Mesendoderm (in vitro differentiated cells): ENCODE measurements at regions not wholly inside any gene's neighbourhood (a gene's known extent, or its start where the extent isn't known, plus 50 kb on each side); places are given as distances from the start of the nearest gene placed in this dataset.

ENCODE experiments used
- DNase-seq: peaks from one replicate; pipeline ENCODE4 v3.0.0; 2013
- H2AK5ac ChIP-seq: 2 replicates; pipeline ENCODE4 v1.6.1; 2013; ENCODE audit warnings: low read length, inconsistent platforms
- H2BK120ac ChIP-seq: 2 replicates; pipeline ENCODE4 v1.6.1; 2013; ENCODE audit warnings: low read depth, mild to moderate bottlenecking, low read length, moderate library complexity, mixed read lengths
- H2BK15ac ChIP-seq: replicated peaks from 2 replicates; pipeline ENCODE4 v1.6.1; 2013; ENCODE audit warnings: low read depth, mild to moderate bottlenecking, moderate library complexity
- H2BK5ac ChIP-seq: 2 replicates; pipeline ENCODE4 v1.6.1; 2013; ENCODE audit warnings: low read length, inconsistent platforms
- H3K18ac ChIP-seq: 2 replicates; pipeline ENCODE4 v1.6.1; 2013; ENCODE audit warnings: mild to moderate bottlenecking, low read length, mixed read lengths
- H3K23ac ChIP-seq: one replicate; pipeline ENCODE4 v1.6.1; 2013; ENCODE audit warnings: low read length
- H3K27ac ChIP-seq: 2 replicates; pipeline ENCODE4 v1.5.1; 2013; ENCODE audit warnings: low read depth, mild to moderate bottlenecking, inconsistent platforms, low read length, moderate library complexity
- H3K27me3 ChIP-seq: 2 replicates; pipeline ENCODE4 v1.6.1; 2013; ENCODE audit warnings: low read length, control low read depth, mild to moderate bottlenecking, inconsistent platforms; ENCODE audit not compliant: insufficient read depth, poor library complexity
- H3K36me3 ChIP-seq: 2 replicates; pipeline ENCODE4 v1.6.1; 2013; ENCODE audit warnings: low read length, inconsistent platforms; ENCODE audit not compliant: control insufficient read depth, insufficient read depth
- H3K4ac ChIP-seq: one replicate; pipeline ENCODE4 v1.6.1; 2013; ENCODE audit warnings: low read depth, mild to moderate bottlenecking, low read length, moderate library complexity
- H3K4me1 ChIP-seq: 2 replicates; pipeline ENCODE4 v1.6.1; 2013; ENCODE audit warnings: low read depth, low read length, inconsistent platforms; ENCODE audit not compliant: control insufficient read depth
- H3K4me2 ChIP-seq: 2 replicates; pipeline ENCODE4 v1.6.1; 2013; ENCODE audit warnings: low read length
- H3K4me3 ChIP-seq: 2 replicates; pipeline ENCODE4 v1.5.1; 2013; ENCODE audit warnings: mild to moderate bottlenecking, low read length
- H3K56ac ChIP-seq: one replicate; pipeline ENCODE4 v1.6.1; 2013; ENCODE audit warnings: low read length
- H3K79me1 ChIP-seq: 2 replicates; pipeline ENCODE4 v1.6.1; 2013; ENCODE audit warnings: low read length, inconsistent platforms
- H3K79me2 ChIP-seq: 2 replicates; pipeline ENCODE4 v1.6.1; 2013; ENCODE audit warnings: mild to moderate bottlenecking, low read length; ENCODE audit not compliant: control insufficient read depth, insufficient read depth
- H3K9ac ChIP-seq: 2 replicates; pipeline ENCODE4 v1.6.1; 2013; ENCODE audit warnings: low read length, inconsistent platforms
- H4K5ac ChIP-seq: one replicate; pipeline ENCODE4 v1.6.1; 2013; ENCODE audit warnings: low read length
- H4K8ac ChIP-seq: one replicate; pipeline ENCODE4 v1.6.1; 2013; ENCODE audit warnings: low read depth, mild to moderate bottlenecking, control low read depth, low read length, moderate library complexity
- WGBS: extraction: QIAGEN DNeasy Blood & Tissue Kit; methylation state at CpG from one replicate; pipeline ENCODE4 v1.1.7; 2013; ENCODE audit warnings: low lambda C conversion rate, missing lambda C conversion rate; ENCODE audit not compliant: insufficient coverage; ENCODE audit errors: extremely low coverage; 5-methylcytosine and 5-hydroxymethylcytosine counted together

GRCh38 chr9:80369641-80370040, 797.9 kb downstream of the TLE4 start:
- Histone ChIP-seq H3K9ac (no peak overlapping the region), H3K56ac (no peak overlapping the region), H3K27me3 (no peaks in the 10 kb centered on the region), H2BK15ac (no peak overlapping the region), H3K23ac (no peak overlapping the region), H2AK5ac (no peak overlapping the region), H3K4ac (no peak overlapping the region), H3K27ac (no peak overlapping the region), H3K18ac (no peak overlapping the region), H3K79me2 (no peaks in the 10 kb centered on the region), H3K4me2 (no peak overlapping the region), H2BK120ac (no peak overlapping the region), H4K5ac (no peak overlapping the region), H3K79me1 (no peaks in the 10 kb centered on the region), H4K8ac (no peak overlapping the region), H2BK5ac (no peak overlapping the region), H3K4me3 (no peak overlapping the region), H3K4me1 (no peaks in the 10 kb centered on the region), H3K36me3 (no peaks in the 10 kb centered on the region)
- no peak for DNase-seq
- WGBS: no CpG with 5 or more reads among the region's 2 CpGs

- H3K27me3 ChIP-seq: no peaks in the 10 kb centered on the region
- H3K4me3 ChIP-seq: no peak overlapping the region
- H3K36me3 ChIP-seq: no peaks in the 10 kb centered on the region
- no peak overlapping the region for H2AK5ac ChIP-seq
- no peak overlapping the region for H3K9ac ChIP-seq
- H3K56ac ChIP-seq: no peak overlapping the region
- DNase-seq: no peak
- no peak overlapping the region for H2BK5ac ChIP-seq
- H3K27ac ChIP-seq: no peak overlapping the region
- H3K79me1 ChIP-seq: no peaks in the 10 kb centered on the region
- H3K4me2 ChIP-seq: no peak overlapping the region
- no peak overlapping the region for H3K4ac ChIP-seq
- H3K18ac ChIP-seq: no peak overlapping the region
- H3K23ac ChIP-seq: no peak overlapping the region
- no peaks in the 10 kb centered on the region for H3K79me2 ChIP-seq
- H3K4me1 ChIP-seq: no peaks in the 10 kb centered on the region
- H4K5ac ChIP-seq: no peak overlapping the region
- H2BK15ac ChIP-seq: no peak overlapping the region
- no peak overlapping the region for H4K8ac ChIP-seq
- WGBS: no CpG with 5 or more reads among the region's 2 CpGs
- H2BK120ac ChIP-seq: no peak overlapping the region
These were observed 794.9 kb downstream of the TLE4 start for GRCh38 chr9:80366626-80367025.

- Histone ChIP-seq H3K4me2 (no peak overlapping the region), H3K23ac (no peak overlapping the region), H3K56ac (no peak overlapping the region), H2BK5ac (no peak overlapping the region), H2BK120ac (no peak overlapping the region), H4K5ac (no peak overlapping the region), H3K79me1 (no peaks in the 10 kb centered on the region), H4K8ac (no peak overlapping the region), H3K9ac (no peak overlapping the region), H3K4me3 (no peak overlapping the region), H2BK15ac (no peak overlapping the region), H3K79me2 (no peaks in the 10 kb centered on the region), H3K4me1 (no peaks in the 10 kb centered on the region), H3K18ac (no peak overlapping the region), H3K27ac (no peak overlapping the region), H3K27me3 (no peaks in the 10 kb centered on the region), H3K4ac (no peak overlapping the region), H2AK5ac (no peak overlapping the region), H3K36me3 (no peaks in the 10 kb centered on the region)
- DNase-seq: no peak
- WGBS: no CpG with 5 or more reads among the region's 35 CpGs
These were observed 788.4 kb downstream of the TLE4 start for GRCh38 chr9:80359941-80360881.

GRCh38 chr9:80359291-80359690, 787.5 kb downstream of the TLE4 start:
- no CpG with 5 or more reads among the region's 11 CpGs for WGBS
- H3K79me1 ChIP-seq: no peaks in the 10 kb centered on the region
- no peak overlapping the region for H3K4me3 ChIP-seq
- H2AK5ac ChIP-seq: no peak overlapping the region
- DNase-seq: no peak
- H3K9ac ChIP-seq: no peak overlapping the region
- H4K5ac ChIP-seq: no peak overlapping the region
- no peaks in the 10 kb centered on the region for H3K36me3 ChIP-seq
- no peaks in the 10 kb centered on the region for H3K79me2 ChIP-seq
- H3K4me1 ChIP-seq: no peaks in the 10 kb centered on the region
- H3K27me3 ChIP-seq: no peaks in the 10 kb centered on the region
- H2BK5ac ChIP-seq: no peak overlapping the region
- H2BK15ac ChIP-seq: no peak overlapping the region
- H3K23ac ChIP-seq: no peak overlapping the region
- no peak overlapping the region for H3K4ac ChIP-seq
- H3K27ac ChIP-seq: no peak overlapping the region
- no peak overlapping the region for H2BK120ac ChIP-seq
- no peak overlapping the region for H3K56ac ChIP-seq
- H3K18ac ChIP-seq: no peak overlapping the region
- no peak overlapping the region for H3K4me2 ChIP-seq
- no peak overlapping the region for H4K8ac ChIP-seq

GRCh38 chr9:80352967-80353366, 781.2 kb downstream of the TLE4 start:
- Histone ChIP-seq H3K79me1 (no peaks in the 10 kb centered on the region), H3K56ac (no peak overlapping the region), H3K4me3 (no peak overlapping the region), H4K8ac (no peak overlapping the region), H3K4ac (no peak overlapping the region), H3K18ac (no peak overlapping the region), H4K5ac (no peak overlapping the region), H3K23ac (no peak overlapping the region), H3K27ac (no peak overlapping the region), H3K36me3 (no peaks in the 10 kb centered on the region), H3K4me1 (no peaks in the 10 kb centered on the region), H2BK15ac (no peak overlapping the region), H2BK120ac (no peak overlapping the region), H3K4me2 (no peak overlapping the region), H3K27me3 (no peaks in the 10 kb centered on the region), H3K9ac (no peak overlapping the region), H2AK5ac (no peak overlapping the region), H3K79me2 (no peaks in the 10 kb centered on the region), H2BK5ac (no peak overlapping the region)
- no CpG with 5 or more reads among the region's 2 CpGs for WGBS
- DNase-seq: no peak

- H3K4me1 ChIP-seq: no peaks in the 10 kb centered on the region
- no peaks in the 10 kb centered on the region for H3K79me1 ChIP-seq
- H3K79me2 ChIP-seq: no peaks in the 10 kb centered on the region
- no CpG with 5 or more reads among the region's 1 CpG for WGBS
- H3K18ac ChIP-seq: no peak overlapping the region
- H2AK5ac ChIP-seq: no peak overlapping the region
- no peak overlapping the region for H2BK5ac ChIP-seq
- no peak overlapping the region for H3K4me2 ChIP-seq
- no peak overlapping the region for H4K8ac ChIP-seq
- H3K4ac ChIP-seq: no peak overlapping the region
- no peak overlapping the region for H2BK120ac ChIP-seq
- H4K5ac ChIP-seq: no peak overlapping the region
- H2BK15ac ChIP-seq: no peak overlapping the region
- no peak overlapping the region for H3K27ac ChIP-seq
- H3K27me3 ChIP-seq: no peaks in the 10 kb centered on the region
- no peak overlapping the region for H3K23ac ChIP-seq
- H3K36me3 ChIP-seq: no peaks in the 10 kb centered on the region
- no peak overlapping the region for H3K56ac ChIP-seq
- no peak for DNase-seq
- no peak overlapping the region for H3K9ac ChIP-seq
- no peak overlapping the region for H3K4me3 ChIP-seq
These were observed 779.8 kb downstream of the TLE4 start for GRCh38 chr9:80351612-80352011.
